Activated CD4-positive, alpha-beta T cell treated with anti-CD3 and anti-CD28 coated beads, Interleukin-2, amount 10 ng/mL, durations not matched to agents 7 days and 5 days (primary cell): ENCODE measurements at regions not wholly inside any gene's neighbourhood (a gene's known extent, or its start where the extent isn't known, plus 50 kb on each side); places are given as distances from the start of the nearest gene placed in this dataset.

Experiments used
- CTCF ChIA-PET: fragments of 350-600 bp; sonication (Branson Sonifier 250); formaldehyde crosslinking; loops from one replicate; lab custom pipeline; 2021; ENCODE audit warnings: antibody characterized with exemption; lab: Charles Lee
- POLR2A ChIA-PET: fragments of 350-600 bp; sonication (Branson Sonifier 250); formaldehyde crosslinking; loops from one replicate; lab custom pipeline; 2021; ENCODE audit warnings: antibody characterized with exemption; lab: Charles Lee
- DNase-seq: peaks from one replicate; pipeline ENCODE4 v3.0.0-alpha.2; 2020
- H3K27ac Mint-ChIP-seq: one replicate; pipeline ENCODE4 v1.8.0; 2021; ENCODE audit warnings: mild to moderate bottlenecking, moderate library complexity, mixed read lengths
- H3K27me3 Mint-ChIP-seq: one replicate; pipeline ENCODE4 v1.8.0; 2021; ENCODE audit warnings: mixed read lengths
- H3K36me3 Mint-ChIP-seq: one replicate; pipeline ENCODE4 v1.8.0; 2021; ENCODE audit warnings: low read depth, mixed read lengths
- H3K4me1 Mint-ChIP-seq: one replicate; pipeline ENCODE4 v1.8.0; 2021; ENCODE audit warnings: mixed read lengths
- H3K4me3 Mint-ChIP-seq: one replicate; pipeline ENCODE4 v1.8.0; 2021; ENCODE audit warnings: mild to moderate bottlenecking, moderate library complexity, mixed read lengths
- H3K9me3 Mint-ChIP-seq: one replicate; pipeline ENCODE4 v1.8.0; 2021; ENCODE audit warnings: mixed read lengths

DNA sequence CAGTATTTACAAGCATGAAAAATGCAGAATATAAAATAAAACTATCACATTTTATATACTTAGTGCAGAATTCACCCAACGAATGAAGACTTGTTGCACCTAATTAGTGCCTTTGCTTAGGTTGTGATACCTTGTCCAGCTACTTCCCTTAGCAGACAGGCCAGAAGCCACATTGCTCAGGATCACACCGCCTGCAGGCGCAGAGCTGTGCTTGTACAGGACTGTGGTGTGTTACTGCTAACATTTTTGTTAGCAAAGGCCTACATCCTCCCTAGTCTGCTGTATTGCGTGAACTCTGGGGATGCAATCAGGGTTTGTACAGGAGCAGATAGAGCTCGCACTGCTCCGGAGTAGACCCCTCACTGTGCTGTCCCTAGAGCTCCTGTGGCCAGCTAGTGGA is 336.9 kb downstream of the CBLN2 start:
- Mint-ChIP-seq H3K27ac (no peak overlapping the region), H3K4me3 (no peak overlapping the region), H3K4me1 (no peaks in the 10 kb centered on the region), H3K27me3 (no peaks in the 10 kb centered on the region), H3K9me3 (peaks cover 6% of the 10 kb centered on the region), H3K36me3 (no peaks in the 10 kb centered on the region)
- ChIA-PET POLR2A (no interaction called here), CTCF (no interaction called here)
- DNase-seq, result no peak

DNA sequence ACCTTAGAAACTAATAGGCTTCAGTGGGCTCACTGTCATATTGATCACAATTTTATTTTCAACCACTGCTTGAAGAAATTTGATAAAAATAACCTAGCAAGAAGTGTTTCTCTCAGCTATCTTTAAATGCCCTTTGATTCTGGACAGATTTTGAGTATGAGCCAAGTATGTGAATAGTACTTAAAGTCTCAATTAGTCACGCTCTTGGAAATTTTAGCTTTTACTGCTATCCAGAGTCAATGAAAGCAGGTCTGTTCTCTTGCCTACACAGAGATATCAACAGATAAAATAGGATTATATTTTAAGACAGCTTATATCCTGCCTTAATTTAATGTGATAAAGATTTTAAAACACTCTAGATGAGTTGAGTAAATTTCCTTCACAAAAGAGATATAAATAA is 337.3 kb downstream of the CBLN2 start:
- ChIA-PET CTCF (no interaction called here), POLR2A (no interaction called here)
- Mint-ChIP-seq H3K36me3 (no peaks in the 10 kb centered on the region), H3K4me3 (no peak overlapping the region), H3K27me3 (no peaks in the 10 kb centered on the region), H3K9me3 (peaks cover 6% of the 10 kb centered on the region), H3K27ac (no peak overlapping the region), H3K4me1 (no peaks in the 10 kb centered on the region)
- DNase-seq, result no peak

DNA sequence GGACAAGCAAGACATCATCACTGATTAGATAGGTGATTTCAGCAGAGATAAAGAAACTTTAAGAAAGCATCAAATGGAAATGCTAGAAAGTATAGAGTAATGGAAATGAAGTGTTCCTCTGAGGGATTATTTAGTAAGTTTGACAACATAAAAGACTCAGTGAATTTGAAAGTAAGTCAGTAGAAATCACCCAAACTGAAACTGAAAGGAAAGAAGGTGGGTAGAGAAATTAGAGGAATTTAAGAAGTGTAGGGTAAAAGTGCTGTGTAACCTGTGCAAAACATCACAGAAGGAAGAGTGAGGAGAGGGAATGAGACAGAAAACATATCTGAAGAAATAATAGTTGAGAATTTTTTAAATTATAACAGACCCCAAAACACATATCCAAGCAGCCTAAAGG is 343.1 kb downstream of the CBLN2 start:
- ChIA-PET CTCF (no interaction called here), POLR2A (no interaction called here)
- Mint-ChIP-seq H3K27me3 (no peaks in the 10 kb centered on the region), H3K9me3 (peaks cover 4% of the 10 kb centered on the region), H3K4me3 (no peak overlapping the region), H3K27ac (no peak overlapping the region), H3K4me1 (peaks cover 5% of the 10 kb centered on the region), H3K36me3 (no peaks in the 10 kb centered on the region)
- DNase-seq, result no peak

DNA sequence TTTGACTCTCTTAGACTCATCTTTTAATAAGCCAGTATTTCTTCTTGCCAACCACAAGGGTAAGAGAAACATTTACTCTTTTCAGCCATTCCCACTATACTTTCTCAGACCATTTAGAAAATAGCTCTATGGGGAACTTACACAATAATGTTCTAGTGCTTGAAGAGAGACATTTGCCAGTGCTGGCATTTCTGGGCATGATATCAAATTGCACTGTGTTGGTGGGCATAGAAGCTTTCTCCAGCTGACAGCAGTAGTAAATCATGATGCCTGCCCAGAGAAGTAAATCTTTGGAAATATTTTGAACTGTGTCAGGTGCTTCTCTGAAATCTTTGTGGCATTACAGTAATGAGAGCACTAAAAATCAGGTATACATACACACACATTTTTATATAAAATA is 346.6 kb downstream of the CBLN2 start:
- CTCF ChIA-PET, result no interaction called here
- no peak for DNase-seq
- Mint-ChIP-seq H3K27ac (no peak overlapping the region), H3K36me3 (no peaks in the 10 kb centered on the region), H3K27me3 (no peaks in the 10 kb centered on the region), H3K9me3 (peaks cover 4% of the 10 kb centered on the region), H3K4me1 (peaks cover 5% of the 10 kb centered on the region), H3K4me3 (no peak overlapping the region)
- POLR2A ChIA-PET, result no interaction called here

DNA sequence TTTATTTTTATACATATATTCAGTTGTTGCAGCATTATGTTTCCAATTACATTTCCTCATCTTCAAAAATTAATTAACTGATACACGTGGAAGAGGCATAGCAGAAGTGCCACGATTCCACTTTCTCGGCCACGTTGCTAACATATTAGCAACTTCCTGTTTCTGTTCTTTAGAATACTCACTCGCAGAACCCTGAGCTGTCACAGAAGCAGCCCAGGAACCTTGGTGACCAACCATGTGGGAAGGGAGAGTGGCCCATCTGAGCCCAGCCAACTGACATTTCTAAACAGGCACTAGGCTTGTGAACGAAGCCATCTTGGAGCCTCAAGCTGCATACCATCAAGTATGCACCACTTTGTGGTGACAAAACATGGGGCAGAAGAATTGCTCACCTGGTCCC is 350.1 kb downstream of the CBLN2 start:
- no peak for DNase-seq
- H3K27me3 Mint-ChIP-seq, result no peaks in the 10 kb centered on the region
- no peaks in the 10 kb centered on the region for H3K9me3 Mint-ChIP-seq
- POLR2A ChIA-PET, result no interaction called here
- H3K36me3 Mint-ChIP-seq, result no peaks in the 10 kb centered on the region
- no peak overlapping the region for H3K4me3 Mint-ChIP-seq
- CTCF ChIA-PET, result no interaction called here
- H3K4me1 Mint-ChIP-seq, result no peaks in the 10 kb centered on the region
- H3K27ac Mint-ChIP-seq, result no peak overlapping the region

DNA sequence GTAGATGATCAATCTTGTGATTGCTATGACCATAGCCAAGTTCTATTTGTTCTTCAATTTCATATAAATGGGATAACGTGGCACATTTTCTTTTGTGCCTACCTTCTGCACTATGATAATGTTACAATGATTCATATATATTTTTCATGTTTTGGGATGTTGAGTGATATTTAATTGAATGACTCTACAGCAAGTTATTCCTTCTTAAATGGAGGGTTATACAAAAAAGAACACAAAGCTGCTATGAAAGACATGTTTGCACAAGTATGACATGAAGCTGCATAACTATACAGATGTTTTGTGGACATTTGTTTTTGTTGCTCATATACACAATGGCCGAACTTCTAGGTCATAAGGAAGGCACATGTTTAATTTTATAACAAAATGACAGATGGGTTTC is 356.2 kb downstream of the CBLN2 start:
- Mint-ChIP-seq H3K27me3 (no peaks in the 10 kb centered on the region), H3K27ac (no peak overlapping the region), H3K36me3 (no peaks in the 10 kb centered on the region), H3K4me1 (no peaks in the 10 kb centered on the region), H3K4me3 (no peak overlapping the region), H3K9me3 (peaks cover 4% of the 10 kb centered on the region)
- ChIA-PET POLR2A (no interaction called here), CTCF (no interaction called here)
- DNase-seq, result no peak

DNA sequence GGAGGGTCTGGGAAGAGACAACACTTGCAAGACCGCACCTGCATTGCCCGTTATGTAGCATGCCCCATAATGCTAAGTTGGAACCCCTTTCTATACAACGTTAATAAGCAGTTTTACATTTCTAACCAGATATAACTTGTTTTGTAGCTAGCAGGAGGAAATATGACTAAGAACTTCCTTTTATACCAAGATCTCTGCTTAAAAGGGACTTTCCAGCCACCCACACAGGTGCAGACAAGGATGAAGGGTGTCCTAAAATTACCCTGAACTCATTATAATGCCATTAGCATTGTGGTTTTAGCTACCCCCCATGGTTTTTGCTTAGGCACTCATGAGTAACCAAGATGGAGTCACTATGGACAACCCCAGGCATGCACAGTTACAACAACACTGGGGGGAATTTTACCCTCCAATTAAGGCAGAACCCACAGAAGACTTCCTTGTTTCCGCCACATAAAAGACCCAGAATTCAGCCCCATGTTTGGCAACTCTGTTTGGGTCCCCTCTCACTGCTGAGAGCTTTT is 362.8 kb downstream of the CBLN2 start:
- no peak for DNase-seq
- no peaks in the 10 kb centered on the region for H3K27me3 Mint-ChIP-seq
- ChIA-PET POLR2A (no interaction called here), CTCF (no interaction called here)
- H3K27ac Mint-ChIP-seq, result no peak overlapping the region
- H3K4me3 Mint-ChIP-seq, result no peak overlapping the region
- no peaks in the 10 kb centered on the region for H3K4me1 Mint-ChIP-seq
- H3K9me3 Mint-ChIP-seq, result peaks cover 10% of the 10 kb centered on the region
- no peaks in the 10 kb centered on the region for H3K36me3 Mint-ChIP-seq

DNA sequence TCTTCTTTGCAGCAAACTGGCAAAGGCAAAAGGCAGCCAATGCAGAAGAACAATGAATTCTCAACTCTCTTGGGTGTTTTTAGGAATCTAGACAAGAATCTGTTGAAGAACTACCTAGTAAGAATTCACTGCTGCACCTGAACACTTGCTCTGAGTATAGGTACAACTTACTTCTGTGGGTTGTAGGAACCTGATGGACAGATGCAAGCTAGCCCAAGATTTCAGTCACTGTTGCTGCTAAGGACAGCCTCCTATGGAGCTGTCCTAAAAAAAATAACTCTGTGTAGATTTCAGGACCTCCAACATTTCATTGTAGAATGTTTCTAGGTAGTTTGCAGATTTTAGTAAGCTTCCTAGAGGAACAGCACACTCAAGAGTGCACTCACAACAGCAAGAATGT is 363.5 kb downstream of the CBLN2 start:
- DNase-seq, result no peak
- H3K4me3 Mint-ChIP-seq, result no peak overlapping the region
- H3K9me3 Mint-ChIP-seq, result peaks cover 10% of the 10 kb centered on the region
- H3K36me3 Mint-ChIP-seq, result no peaks in the 10 kb centered on the region
- ChIA-PET POLR2A (no interaction called here), CTCF (no interaction called here)
- H3K27ac Mint-ChIP-seq, result no peak overlapping the region
- no peaks in the 10 kb centered on the region for H3K27me3 Mint-ChIP-seq
- no peaks in the 10 kb centered on the region for H3K4me1 Mint-ChIP-seq

DNA sequence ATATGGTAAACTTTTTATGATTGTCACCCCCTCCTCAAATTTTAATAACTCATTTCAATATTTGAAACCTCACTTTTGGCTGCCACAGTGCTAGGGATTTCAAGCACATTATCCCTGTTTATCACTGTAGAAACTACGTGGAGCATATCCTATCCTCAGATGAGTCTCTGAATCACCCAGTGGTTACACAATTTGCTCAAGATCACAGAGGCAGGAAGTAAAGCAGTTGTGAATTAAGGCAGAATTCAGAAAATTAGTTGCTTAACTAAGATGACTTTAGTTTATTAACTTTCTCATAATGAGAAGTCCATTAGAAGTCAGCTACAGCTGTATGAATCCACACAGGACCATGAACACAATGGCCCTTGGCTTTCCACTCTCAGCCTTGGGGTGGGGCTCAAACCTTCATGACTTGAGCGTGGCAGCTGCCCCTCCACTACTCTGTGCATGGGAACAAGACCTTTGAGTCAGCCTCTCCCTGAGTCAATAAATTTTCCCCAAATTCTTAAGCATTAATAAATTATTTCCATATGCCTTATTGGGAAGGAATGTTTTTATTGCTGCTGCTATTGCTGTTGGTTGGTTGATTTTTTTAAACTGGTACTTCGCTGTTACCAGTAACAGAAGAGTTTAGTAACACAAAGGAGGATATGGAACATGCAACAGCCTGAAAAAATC is 369.0 kb downstream of the CBLN2 start:
- no peak for DNase-seq
- peaks cover 5% of the 10 kb centered on the region for H3K9me3 Mint-ChIP-seq
- no peaks in the 10 kb centered on the region for H3K4me1 Mint-ChIP-seq
- ChIA-PET CTCF (no interaction called here), POLR2A (no interaction called here)
- H3K27me3 Mint-ChIP-seq, result no peaks in the 10 kb centered on the region
- no peaks in the 10 kb centered on the region for H3K36me3 Mint-ChIP-seq
- H3K27ac Mint-ChIP-seq, result no peak overlapping the region
- H3K4me3 Mint-ChIP-seq, result no peak overlapping the region

DNA sequence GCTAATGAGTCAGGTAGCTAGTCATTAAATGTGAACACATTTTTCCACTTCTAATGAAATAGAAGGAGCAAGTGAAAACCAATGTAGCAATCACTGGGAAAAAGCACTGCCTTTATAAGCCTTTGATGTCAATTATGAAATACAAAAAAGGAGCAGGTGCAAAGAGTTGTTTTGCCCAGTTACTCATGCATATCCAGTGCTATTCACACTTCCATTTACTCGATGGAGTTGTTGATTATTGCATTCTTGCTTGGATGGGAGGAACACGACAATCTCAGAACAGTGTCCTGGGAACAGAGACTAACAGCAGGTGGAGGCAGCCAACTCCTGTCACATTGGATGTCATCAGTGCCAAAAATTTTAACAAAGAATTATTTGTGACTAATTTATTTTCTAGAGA is 372.5 kb downstream of the CBLN2 start:
- ChIA-PET POLR2A (no interaction called here), CTCF (no interaction called here)
- Mint-ChIP-seq H3K4me3 (no peak overlapping the region), H3K27ac (no peak overlapping the region), H3K4me1 (no peaks in the 10 kb centered on the region), H3K36me3 (no peaks in the 10 kb centered on the region), H3K27me3 (no peaks in the 10 kb centered on the region), H3K9me3 (peaks cover 2% of the 10 kb centered on the region)
- no peak for DNase-seq

DNA sequence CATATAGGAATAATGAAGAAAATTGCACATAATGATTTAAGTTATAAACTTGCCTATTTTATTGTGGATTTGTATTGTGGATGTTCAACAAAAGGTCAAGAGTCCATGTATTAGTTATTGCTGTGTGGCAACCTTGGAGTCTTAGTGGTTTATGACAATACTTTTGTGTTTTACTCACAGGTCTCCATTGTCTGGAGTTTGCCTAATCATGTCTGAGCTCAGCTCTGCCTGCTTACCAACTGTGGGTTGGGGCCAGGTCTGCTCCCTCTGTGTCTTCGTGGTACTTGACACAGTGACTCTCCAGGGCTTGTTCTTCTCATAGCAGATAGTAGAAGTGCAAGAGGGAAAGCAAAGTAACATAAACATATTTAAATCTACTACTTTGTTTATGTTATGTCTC is 382.5 kb downstream of the CBLN2 start:
- POLR2A ChIA-PET, result no interaction called here
- Mint-ChIP-seq H3K27ac (no peak overlapping the region), H3K27me3 (no peaks in the 10 kb centered on the region)

DNA sequence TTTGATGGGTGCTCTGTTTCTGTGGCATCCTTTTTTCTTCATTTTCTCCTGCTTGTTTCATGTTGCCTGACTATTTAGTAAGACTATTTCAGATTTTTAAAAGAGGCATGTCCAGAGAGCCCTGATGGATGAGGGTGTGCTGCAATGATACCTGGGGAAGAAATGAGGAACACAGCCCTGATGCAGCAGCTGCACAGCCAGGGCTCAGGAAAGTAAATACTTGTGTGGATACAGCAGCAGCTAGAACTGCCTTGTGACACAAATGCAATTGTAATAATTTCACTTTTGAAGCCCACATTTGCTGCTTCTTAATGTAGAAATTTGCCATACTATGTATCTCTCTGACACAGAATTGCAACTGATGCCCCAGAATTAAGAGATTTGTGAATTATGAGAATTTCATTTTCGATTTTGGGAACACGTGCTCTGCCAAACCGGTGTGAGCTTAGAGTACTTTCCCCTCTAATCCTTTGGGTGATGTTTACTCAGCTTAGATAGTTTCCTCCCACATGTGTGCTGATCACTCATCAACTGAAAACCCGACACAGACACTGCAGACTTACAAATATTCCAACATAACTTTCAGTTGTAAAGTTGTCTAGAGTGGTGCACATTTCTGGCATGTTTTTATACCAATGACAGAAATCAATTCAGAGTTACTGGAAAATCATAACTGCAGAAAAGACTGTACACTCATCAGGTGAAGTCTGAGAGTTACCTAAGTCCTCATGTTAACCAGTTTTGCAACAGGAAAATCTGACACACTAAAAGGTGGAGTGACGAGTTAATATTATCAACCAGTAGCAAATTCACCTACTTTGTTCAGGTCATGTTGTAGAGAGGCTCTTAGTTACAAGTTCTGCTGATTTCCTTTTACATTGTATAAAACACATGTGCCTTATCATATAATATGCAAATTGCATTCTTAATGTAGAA is 383.4 kb downstream of the CBLN2 start:
- Mint-ChIP-seq H3K4me1 (no peaks in the 10 kb centered on the region), H3K27ac (no peak overlapping the region), H3K9me3 (no peaks in the 10 kb centered on the region), H3K4me3 (no peak overlapping the region), H3K36me3 (no peaks in the 10 kb centered on the region), H3K27me3 (no peaks in the 10 kb centered on the region)
- CTCF ChIA-PET, result no interaction called here
- POLR2A ChIA-PET, result no interaction called here
- no peak for DNase-seq

More for the DNA sequence above, 382.5 kb downstream of the CBLN2 start:
- CTCF ChIA-PET, result interaction anchor here (0.6 kb wide), 1 partner anchor 109 kb away, joined by 3 read pairs; no protein-coding TSS in a partner anchor
- H3K4me1 Mint-ChIP-seq, result no peaks in the 10 kb centered on the region
- no peaks in the 10 kb centered on the region for H3K9me3 Mint-ChIP-seq
- H3K36me3 Mint-ChIP-seq, result no peaks in the 10 kb centered on the region
- DNase-seq, result no peak
- H3K4me3 Mint-ChIP-seq, result no peak overlapping the region

DNA sequence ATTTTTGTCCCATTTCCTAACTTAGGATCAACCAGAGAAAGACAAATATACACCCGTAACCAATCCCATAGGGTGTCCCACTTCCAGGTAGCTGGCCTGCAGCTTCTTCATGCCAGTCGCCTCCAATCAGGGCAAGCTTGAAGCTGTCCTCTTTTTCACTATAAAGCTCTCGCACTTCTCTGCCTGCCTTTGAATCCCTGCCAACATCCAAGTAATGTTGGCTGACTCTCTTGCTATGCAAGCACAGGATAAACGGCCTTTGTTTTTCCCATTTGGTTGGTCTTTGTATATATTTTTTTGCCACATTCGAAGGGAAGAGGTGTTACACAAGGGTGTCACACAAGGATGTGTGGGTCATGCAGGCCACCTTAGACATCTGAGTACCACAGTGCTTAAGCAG is 388.8 kb downstream of the CBLN2 start:
- Mint-ChIP-seq H3K9me3 (peaks cover 4% of the 10 kb centered on the region), H3K36me3 (no peaks in the 10 kb centered on the region), H3K4me3 (no peak overlapping the region), H3K4me1 (no peaks in the 10 kb centered on the region), H3K27ac (no peak overlapping the region), H3K27me3 (no peaks in the 10 kb centered on the region)
- no peak for DNase-seq
- POLR2A ChIA-PET, result no interaction called here
- CTCF ChIA-PET, result no interaction called here
